ENCODE measurements at regions not wholly inside any gene's neighbourhood (a gene's known extent, or its start where the extent isn't known, plus 50 kb on each side); places are given as distances from the start of the nearest gene placed in this dataset.

DNA sequence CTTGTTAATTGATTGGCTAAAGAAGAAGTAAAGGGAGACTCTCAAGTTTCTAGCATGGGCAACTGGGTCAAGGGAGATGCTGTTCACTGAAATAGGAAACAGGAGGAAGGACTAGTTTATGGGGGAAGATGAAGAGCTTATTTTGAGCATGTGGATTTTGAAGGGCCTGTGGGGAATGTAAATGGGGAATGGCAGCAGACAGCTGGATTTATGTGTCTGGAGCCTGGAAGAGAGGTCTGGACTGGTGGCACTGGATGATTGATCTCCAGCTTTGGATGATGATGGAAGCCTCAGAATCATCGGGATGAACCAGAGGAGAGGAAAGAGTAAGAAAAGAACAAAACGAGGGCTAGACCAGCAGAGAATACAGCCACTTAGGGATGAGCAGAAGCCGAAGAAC, 54.9 kb upstream of the ENAH start:
- no peak for DNase-seq

DNA sequence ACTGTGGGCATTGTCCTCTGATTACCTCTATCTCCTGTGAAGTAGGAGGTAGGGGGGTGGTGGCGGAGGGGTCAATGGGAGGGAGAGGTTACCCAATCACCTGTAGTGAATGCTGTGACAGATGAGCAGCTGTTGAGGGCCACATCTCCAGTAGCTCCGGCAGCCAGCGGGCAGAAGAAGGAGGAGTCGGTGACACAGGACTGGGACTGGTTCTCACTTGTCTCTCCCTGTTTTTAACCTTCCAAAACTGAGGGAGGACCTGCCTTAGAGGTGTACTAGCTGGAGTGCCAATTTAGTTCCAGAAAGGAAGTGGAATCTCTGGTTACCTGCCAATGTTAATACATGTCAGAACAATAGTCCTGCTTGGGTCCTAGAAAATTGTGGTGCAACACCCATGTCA, 56.2 kb upstream of the ENAH start:
- DNase-seq = no peak

DNA sequence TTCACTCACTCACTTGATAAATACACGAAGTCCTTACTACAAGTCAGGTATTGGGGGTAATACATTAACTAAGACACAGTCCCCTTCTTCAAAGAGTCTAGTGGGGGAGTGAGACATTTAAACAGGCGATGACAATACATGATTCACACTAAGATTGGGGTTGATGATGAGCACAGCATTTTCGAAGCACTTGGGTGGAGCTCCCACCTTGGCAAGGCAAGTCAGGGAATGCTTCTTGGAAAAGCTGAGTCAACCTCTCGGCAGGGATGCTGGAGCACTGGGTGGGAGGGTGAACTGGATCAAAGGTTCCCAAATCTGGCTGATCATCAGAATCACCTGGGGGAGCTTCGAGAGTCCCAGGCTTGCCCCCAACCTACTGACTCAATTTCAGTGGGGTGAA, 57.9 kb upstream of the ENAH start:
- peak; percentile 86 for DNase-seq

DNA sequence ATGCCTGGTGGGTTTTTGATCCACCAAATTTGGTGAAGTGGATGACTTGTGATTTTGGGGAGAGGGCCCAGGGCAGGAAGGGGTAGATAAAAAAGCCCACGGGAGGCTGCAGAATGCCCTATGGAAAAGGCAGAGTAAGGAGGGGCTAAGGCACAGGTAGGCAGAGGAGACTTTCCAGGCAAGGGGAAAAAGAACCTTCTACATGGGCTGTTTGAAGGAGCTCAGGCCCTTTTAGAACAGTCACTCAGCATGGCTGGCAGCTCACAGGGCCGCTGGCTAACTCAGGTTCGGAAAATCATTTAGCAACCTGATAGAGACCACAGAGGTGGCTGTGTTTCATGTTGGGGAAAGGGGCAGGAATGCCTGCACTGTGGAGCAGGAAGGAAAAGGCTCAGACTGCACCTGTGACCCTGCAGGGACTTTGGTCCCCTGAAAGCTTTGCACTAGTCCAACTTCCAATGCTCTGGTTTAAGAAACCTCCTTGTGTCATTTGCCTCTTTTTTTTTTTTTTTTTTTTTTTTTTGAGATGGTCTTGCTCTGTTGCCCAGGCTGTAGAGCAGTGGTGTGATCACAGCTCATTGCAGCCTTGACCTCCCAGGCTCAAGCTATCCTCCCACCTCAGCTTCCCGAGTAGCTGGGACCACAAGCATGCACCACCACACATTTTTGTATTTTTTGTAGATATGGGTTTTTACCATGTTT, 58.5 kb upstream of the ENAH start:
- no peak for DNase-seq

DNA sequence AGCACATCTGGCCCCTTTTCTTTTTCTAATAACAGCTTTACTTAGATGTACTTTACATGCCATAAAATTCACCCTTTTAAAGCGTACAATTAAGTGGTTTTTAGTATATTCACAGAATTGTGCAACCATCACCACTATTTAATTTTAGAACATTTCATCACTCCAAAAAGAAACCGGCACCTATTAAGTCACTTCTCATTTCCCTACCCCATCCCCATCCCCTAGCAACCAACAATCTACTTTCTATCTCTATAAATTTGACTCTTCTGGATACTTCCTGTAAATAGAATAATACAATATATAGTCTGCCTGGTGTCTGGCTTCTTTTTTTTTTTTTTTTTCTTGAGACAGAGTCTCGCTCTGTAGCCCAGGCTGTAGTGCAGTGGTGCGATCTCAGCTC, 59.5 kb upstream of the ENAH start:
- DNase-seq = peak; percentile 39

DNA sequence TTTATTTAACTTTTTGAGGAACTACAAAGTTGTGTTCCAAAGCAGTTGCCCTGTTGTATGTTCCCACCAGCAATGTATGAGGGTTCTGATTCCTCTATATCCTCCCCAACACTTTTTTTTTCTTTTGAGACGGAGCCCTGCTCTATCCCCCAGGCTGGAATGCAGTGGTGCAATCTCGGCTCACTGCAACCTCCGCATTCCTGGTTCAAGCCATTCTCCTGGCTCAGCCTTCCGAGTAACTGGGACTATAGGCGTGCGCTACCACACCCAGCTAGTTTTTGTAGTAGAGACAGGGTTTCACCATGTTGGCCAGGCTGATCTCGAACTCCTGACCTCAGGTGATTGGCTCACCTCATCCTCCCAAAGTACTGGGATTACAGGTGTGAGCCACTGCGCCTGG, 60.4 kb upstream of the ENAH start:
- peak; percentile 15 for DNase-seq

DNA sequence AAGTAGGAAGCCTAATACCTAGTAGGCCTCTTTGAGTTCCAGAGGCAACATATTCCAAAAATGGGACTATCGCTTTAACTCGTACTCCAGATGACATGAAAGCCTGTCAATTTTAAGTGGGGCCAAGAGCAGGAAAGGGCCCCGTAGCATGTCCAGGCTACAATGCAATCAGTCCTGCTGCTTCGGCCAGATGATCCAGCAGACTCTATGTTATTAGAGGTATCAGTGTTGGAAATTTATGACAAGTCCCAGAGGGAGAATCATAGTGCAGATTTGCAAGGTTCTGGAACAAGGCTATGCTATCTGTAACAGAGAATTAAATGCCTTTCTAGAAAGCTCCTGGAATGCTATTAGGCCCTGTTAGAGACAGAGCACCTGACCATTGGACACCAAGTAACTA, 56.7 kb upstream of the SRP9 start:
- no peak for DNase-seq

DNA sequence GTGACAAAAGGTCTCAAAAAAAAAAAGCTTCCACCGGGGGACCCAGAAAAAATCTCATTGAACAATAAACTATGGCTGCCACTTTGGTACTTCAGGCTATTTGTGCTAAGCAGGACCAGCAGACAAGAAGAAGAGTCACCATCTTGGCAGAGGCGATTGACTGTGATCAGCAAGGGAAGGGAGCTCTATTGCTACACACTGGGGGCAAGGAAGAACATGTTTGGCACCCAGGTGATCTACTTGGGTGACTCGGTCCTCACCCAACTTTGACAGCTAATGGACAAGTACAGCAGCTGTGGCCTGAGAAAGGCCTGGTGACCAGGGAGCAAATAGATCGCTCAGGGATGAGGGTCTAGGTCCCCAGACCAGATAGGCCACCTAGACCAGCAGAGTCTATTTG, 53.4 kb upstream of the SRP9 start:
- DNase-seq = no peak
